ENCODE measurements at regions not wholly inside any gene's neighbourhood (a gene's known extent, or its start where the extent isn't known, plus 50 kb on each side); places are given as distances from the start of the nearest gene placed in this dataset.
"Not testable (repeated sequence)": the region's sequence is repeated elsewhere in the genome, so short reads cannot be mapped to it uniquely, and the experiment has no call there.

- ATAC-seq (ENCODE audit: insufficient read depth, low read depth) (no peak), DNase-seq (no peak)
- H4K20me1 ChIP-seq (ENCODE audit: insufficient read depth, low read length): no peaks in the 10 kb centered on the region
- H3K4me1 ChIP-seq (ENCODE audit: insufficient read depth, low read length): no peaks in the 10 kb centered on the region
- H3K9me3 ChIP-seq (ENCODE audit: insufficient read depth, low read length, severe bottlenecking): no peaks in the 10 kb centered on the region
- no peak overlapping the region for H3K27ac ChIP-seq (ENCODE audit: low read length)
- no peak overlapping the region for H3K9ac ChIP-seq (ENCODE audit: low read depth, low read length)
- H3K27me3 ChIP-seq (ENCODE audit: insufficient read depth, low read length, poor library complexity): no peaks in the 10 kb centered on the region
- TF ChIP-seq EZH2 (IDR thresholded peaks at IDR 0.05; ENCODE audit: borderline replicate concordance, low read depth, low read length, severe bottlenecking) (no peak), CTCF (IDR thresholded peaks at IDR 0.05; ENCODE audit: borderline replicate concordance, extremely low read depth, low read length, poor library complexity, severe bottlenecking) (peak; percentile 53)
- H3K36me3 ChIP-seq (ENCODE audit: insufficient read depth, low read length): no peaks in the 10 kb centered on the region
- no peak overlapping the region for H3K4me2 ChIP-seq (ENCODE audit: insufficient read depth, low read length)
- H3K79me2 ChIP-seq (ENCODE audit: insufficient read depth, low read length): no peaks in the 10 kb centered on the region
- no peak overlapping the region for H3K4me3 ChIP-seq (ENCODE audit: low read depth in 1 of 2, low read length in 2 of 2)
- H2AFZ ChIP-seq (ENCODE audit: low read depth, low read length): no peak overlapping the region
Measured at GRCh38 chr6:23659125-23659524, 466.9 kb upstream of the NRSN1 start.

GRCh38 chr6:23661549-23661948, 464.5 kb upstream of the NRSN1 start:
- no peak overlapping the region for H3K4me2 ChIP-seq (ENCODE audit: insufficient read depth, low read length)
- no peak for ATAC-seq (ENCODE audit: insufficient read depth, low read depth)

GRCh38 chr6:23663096-23663495, 462.9 kb upstream of the NRSN1 start:
- no peaks in the 10 kb centered on the region for H3K9me3 ChIP-seq (ENCODE audit: insufficient read depth, low read length, severe bottlenecking)
- no peaks in the 10 kb centered on the region for H3K36me3 ChIP-seq (ENCODE audit: insufficient read depth, low read length)
- no peak overlapping the region for H2AFZ ChIP-seq (ENCODE audit: low read depth, low read length)
- no peak overlapping the region for H3K9ac ChIP-seq (ENCODE audit: low read depth, low read length)
- no peak overlapping the region for H3K4me2 ChIP-seq (ENCODE audit: insufficient read depth, low read length)
- no peaks in the 10 kb centered on the region for H3K27me3 ChIP-seq (ENCODE audit: insufficient read depth, low read length, poor library complexity)
- no peak for ATAC-seq (ENCODE audit: insufficient read depth, low read depth)
- no peak overlapping the region for H3K27ac ChIP-seq (ENCODE audit: low read length)
- no peak for DNase-seq
- no peaks in the 10 kb centered on the region for H3K79me2 ChIP-seq (ENCODE audit: insufficient read depth, low read length)
- no peak overlapping the region for H3K4me3 ChIP-seq (ENCODE audit: low read depth in 1 of 2, low read length in 2 of 2)
- TF ChIP-seq CTCF (IDR thresholded peaks at IDR 0.05; ENCODE audit: borderline replicate concordance, extremely low read depth, low read length, poor library complexity, severe bottlenecking) (no peak), EZH2 (IDR thresholded peaks at IDR 0.05; ENCODE audit: borderline replicate concordance, low read depth, low read length, severe bottlenecking) (no peak)
- no peaks in the 10 kb centered on the region for H3K4me1 ChIP-seq (ENCODE audit: insufficient read depth, low read length)
- no peaks in the 10 kb centered on the region for H4K20me1 ChIP-seq (ENCODE audit: insufficient read depth, low read length)

More at GRCh38 chr6:23661549-23661948, 464.5 kb upstream of the NRSN1 start:
- no peaks in the 10 kb centered on the region for H4K20me1 ChIP-seq (ENCODE audit: insufficient read depth, low read length)
- H3K27ac ChIP-seq (ENCODE audit: low read length): no peak overlapping the region
- no peaks in the 10 kb centered on the region for H3K9me3 ChIP-seq (ENCODE audit: insufficient read depth, low read length, severe bottlenecking)
- no peaks in the 10 kb centered on the region for H3K27me3 ChIP-seq (ENCODE audit: insufficient read depth, low read length, poor library complexity)
- H3K4me1 ChIP-seq (ENCODE audit: insufficient read depth, low read length): no peaks in the 10 kb centered on the region
- TF ChIP-seq CTCF (IDR thresholded peaks at IDR 0.05; ENCODE audit: borderline replicate concordance, extremely low read depth, low read length, poor library complexity, severe bottlenecking) (no peak), EZH2 (IDR thresholded peaks at IDR 0.05; ENCODE audit: borderline replicate concordance, low read depth, low read length, severe bottlenecking) (no peak)
- no peaks in the 10 kb centered on the region for H3K79me2 ChIP-seq (ENCODE audit: insufficient read depth, low read length)
- H2AFZ ChIP-seq (ENCODE audit: low read depth, low read length): no peak overlapping the region
- no peak overlapping the region for H3K9ac ChIP-seq (ENCODE audit: low read depth, low read length)
- DNase-seq: no peak
- H3K4me3 ChIP-seq (ENCODE audit: low read depth in 1 of 2, low read length in 2 of 2): no peak overlapping the region
- H3K36me3 ChIP-seq (ENCODE audit: insufficient read depth, low read length): no peaks in the 10 kb centered on the region

GRCh38 chr6:23663652-23664051, 462.4 kb upstream of the NRSN1 start:
- Histone ChIP-seq H3K4me3 (ENCODE audit: low read depth in 1 of 2, low read length in 2 of 2) (no peak overlapping the region), H3K4me1 (ENCODE audit: insufficient read depth, low read length) (no peaks in the 10 kb centered on the region), H3K36me3 (ENCODE audit: insufficient read depth, low read length) (no peaks in the 10 kb centered on the region), H3K27ac (ENCODE audit: low read length) (no peak overlapping the region), H3K4me2 (ENCODE audit: insufficient read depth, low read length) (no peak overlapping the region), H4K20me1 (ENCODE audit: insufficient read depth, low read length) (no peaks in the 10 kb centered on the region), H2AFZ (ENCODE audit: low read depth, low read length) (no peak overlapping the region), H3K9ac (ENCODE audit: low read depth, low read length) (no peak overlapping the region), H3K79me2 (ENCODE audit: insufficient read depth, low read length) (no peaks in the 10 kb centered on the region), H3K9me3 (ENCODE audit: insufficient read depth, low read length, severe bottlenecking) (no peaks in the 10 kb centered on the region), H3K27me3 (ENCODE audit: insufficient read depth, low read length, poor library complexity) (no peaks in the 10 kb centered on the region)
- ATAC-seq (ENCODE audit: insufficient read depth, low read depth) (no peak), DNase-seq (no peak)
- TF ChIP-seq CTCF (IDR thresholded peaks at IDR 0.05; ENCODE audit: borderline replicate concordance, extremely low read depth, low read length, poor library complexity, severe bottlenecking) (no peak), EZH2 (IDR thresholded peaks at IDR 0.05; ENCODE audit: borderline replicate concordance, low read depth, low read length, severe bottlenecking) (no peak)

GRCh38 chr6:23665911-23666310, 460.1 kb upstream of the NRSN1 start:
- not testable (repeated sequence) for H3K27me3 ChIP-seq (ENCODE audit: insufficient read depth, low read length, poor library complexity); ATAC-seq (ENCODE audit: insufficient read depth, low read depth); H3K4me1 ChIP-seq (ENCODE audit: insufficient read depth, low read length); H3K4me2 ChIP-seq (ENCODE audit: insufficient read depth, low read length); H3K4me3 ChIP-seq (ENCODE audit: low read depth in 1 of 2, low read length in 2 of 2); H4K20me1 ChIP-seq (ENCODE audit: insufficient read depth, low read length); H3K36me3 ChIP-seq (ENCODE audit: insufficient read depth, low read length); H3K9me3 ChIP-seq (ENCODE audit: insufficient read depth, low read length, severe bottlenecking); H3K79me2 ChIP-seq (ENCODE audit: insufficient read depth, low read length); H2AFZ ChIP-seq (ENCODE audit: low read depth, low read length); DNase-seq; H3K9ac ChIP-seq (ENCODE audit: low read depth, low read length); H3K27ac ChIP-seq (ENCODE audit: low read length)

Data from DND-41 (cell line).